ENCODE measurements at regions not wholly inside any gene's neighbourhood (a gene's known extent, or its start where the extent isn't known, plus 50 kb on each side); places are given as distances from the start of the nearest gene placed in this dataset.
A peak's percentile ranks its signal among the peaks of the same experiment; 100 is the strongest.

DNA sequence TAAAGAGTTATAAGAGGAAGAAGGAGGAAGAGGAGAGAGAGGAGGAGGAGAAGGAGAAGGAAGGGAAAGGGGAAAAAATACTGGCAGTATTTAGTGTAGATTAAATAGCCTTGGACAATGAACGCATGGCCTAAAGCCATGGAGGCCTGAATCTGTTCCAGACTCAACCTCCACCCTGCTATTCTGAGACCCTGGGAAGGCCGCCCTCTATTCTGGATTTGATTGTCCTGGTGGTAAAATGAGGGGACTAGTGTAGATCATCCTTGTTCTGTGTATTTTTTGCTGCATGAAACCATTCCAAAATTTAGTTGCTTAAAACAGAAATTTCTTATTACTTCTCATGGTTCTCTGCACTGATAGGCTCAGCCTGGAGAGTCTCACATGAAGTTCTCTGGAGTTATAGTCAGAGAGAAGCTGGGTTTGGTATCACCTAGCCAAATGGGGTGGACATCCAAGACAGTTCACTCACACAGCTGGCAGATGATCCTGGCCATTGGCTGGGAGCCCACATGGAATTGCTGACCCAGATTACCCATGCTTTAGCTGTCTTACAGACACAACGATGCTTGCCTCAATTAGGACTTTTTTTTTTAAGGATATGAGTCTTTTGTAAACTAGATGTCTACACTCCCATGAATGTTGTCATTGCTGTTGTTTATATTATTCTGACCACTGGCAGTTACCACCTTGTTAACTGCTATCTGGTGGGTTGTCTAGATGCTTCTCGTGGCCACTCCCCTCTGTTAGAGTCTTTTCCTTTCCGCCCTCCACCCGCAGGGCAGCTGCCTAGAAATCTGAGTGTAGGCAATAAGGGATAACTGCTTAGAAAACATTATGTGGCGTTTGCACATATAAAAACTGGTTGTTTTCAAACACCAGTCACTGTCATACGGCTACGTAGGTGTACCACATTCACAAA, 149.9 kb downstream of the SST start:
- H3K4me2 ChIP-seq: no peak overlapping the region
- ATAC-seq: no peak
- H3K27ac Mint-ChIP-seq: peak overlapping the region; percentile 11; the same call in 1 of the 2 replicates

More for the DNA sequence above, 149.9 kb downstream of the SST start:
- no peak overlapping the region; the same call in 2 of the 3 replicates for H3K4me3 Mint-ChIP-seq
- Histone ChIP-seq H4K20me1 (replicated peaks; ENCODE audit: insufficient read depth) (no peaks in the 10 kb centered on the region), H3K27ac (ENCODE audit: low read depth) (0 out of 2 replicates have a peak overlapping the region, but pooled peaks have one; percentile 1), H3K79me2 (replicated peaks; ENCODE audit: insufficient read depth) (no peaks in the 10 kb centered on the region), H3K4me3 (no peak overlapping the region), H3K27me3 (ENCODE audit: insufficient read depth) (no peaks in the 10 kb centered on the region), H3K9me2 (ENCODE audit: insufficient read depth) (peaks cover 16% of the 10 kb centered on the region; the same call in 1 of the 2 replicates), H3F3A (replicated peaks; ENCODE audit: low read depth) (no peaks in the 10 kb centered on the region; the same call in 1 of the 2 replicates), H3K4me1 (ENCODE audit: insufficient read depth) (peaks cover 17% of the 10 kb centered on the region), H3K36me3 (ENCODE audit: insufficient read depth) (no peaks in the 10 kb centered on the region), H2AFZ (no peak overlapping the region)
- TF ChIP-seq ETS1 (IDR thresholded peaks at IDR 0.05): no peak
- TF ChIP-seq ZNF114 (CRISPR knock-in tag; IDR thresholded peaks at IDR 0.05): no peak
- no peak for TF ChIP-seq EZH2phosphoT487 (IDR thresholded peaks at IDR 0.05; ENCODE audit: unreplicated experiment)
- no peak for TF ChIP-seq NANOG (IDR thresholded peaks at IDR 0.05; ENCODE audit: borderline replicate concordance)
- no peak for TF ChIP-seq REST (IDR thresholded peaks at IDR 0.05; ENCODE audit: unreplicated experiment)
- no peak for TF ChIP-seq JUNB (IDR thresholded peaks at IDR 0.05; ENCODE audit: unreplicated experiment)
- no peak for TF ChIP-seq STAT1 (IDR thresholded peaks at IDR 0.05; ENCODE audit: unreplicated experiment)
- no peak for TF ChIP-seq ZNF462 (CRISPR knock-in tag; IDR thresholded peaks at IDR 0.05)
- TF ChIP-seq ZNF331 (CRISPR knock-in tag; IDR thresholded peaks at IDR 0.05; ENCODE audit: low read depth): no peak
- no peak for TF ChIP-seq EZH2 (IDR thresholded peaks at IDR 0.05; ENCODE audit: low read depth, unreplicated experiment)
- TF ChIP-seq, protein P1, sequence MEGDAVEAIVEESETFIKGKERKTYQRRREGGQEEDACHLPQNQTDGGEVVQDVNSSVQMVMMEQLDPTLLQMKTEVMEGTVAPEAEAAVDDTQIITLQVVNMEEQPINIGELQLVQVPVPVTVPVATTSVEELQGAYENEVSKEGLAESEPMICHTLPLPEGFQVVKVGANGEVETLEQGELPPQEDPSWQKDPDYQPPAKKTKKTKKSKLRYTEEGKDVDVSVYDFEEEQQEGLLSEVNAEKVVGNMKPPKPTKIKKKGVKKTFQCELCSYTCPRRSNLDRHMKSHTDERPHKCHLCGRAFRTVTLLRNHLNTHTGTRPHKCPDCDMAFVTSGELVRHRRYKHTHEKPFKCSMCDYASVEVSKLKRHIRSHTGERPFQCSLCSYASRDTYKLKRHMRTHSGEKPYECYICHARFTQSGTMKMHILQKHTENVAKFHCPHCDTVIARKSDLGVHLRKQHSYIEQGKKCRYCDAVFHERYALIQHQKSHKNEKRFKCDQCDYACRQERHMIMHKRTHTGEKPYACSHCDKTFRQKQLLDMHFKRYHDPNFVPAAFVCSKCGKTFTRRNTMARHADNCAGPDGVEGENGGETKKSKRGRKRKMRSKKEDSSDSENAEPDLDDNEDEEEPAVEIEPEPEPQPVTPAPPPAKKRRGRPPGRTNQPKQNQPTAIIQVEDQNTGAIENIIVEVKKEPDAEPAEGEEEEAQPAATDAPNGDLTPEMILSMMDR (conservative IDR thresholded peaks at IDR 0.05; ENCODE audit: low read depth in 2 of 2): no peak
- TF ChIP-seq CREB1 (CRISPR knock-in tag; IDR thresholded peaks at IDR 0.05; ENCODE audit: low read depth): no peak
- no peak for TF ChIP-seq POLR2AphosphoS5 (IDR thresholded peaks at IDR 0.05; ENCODE audit: low read depth)
- peaks cover 3% of the 10 kb centered on the region; the same call in 1 of the 3 replicates for H3K36me3 Mint-ChIP-seq (ENCODE audit: low read depth)
- no peak for DNase-seq (ENCODE audit: low spot score)
- peaks cover 2% of the 10 kb centered on the region for H3K27me3 Mint-ChIP-seq (ENCODE audit: insufficient read depth, low read depth, poor library complexity)
- H3K9me3 Mint-ChIP-seq: no peaks in the 10 kb centered on the region; the same call in 2 of the 3 replicates
- H3K4me1 Mint-ChIP-seq: peaks cover 28% of the 10 kb centered on the region

Data from GM23338 (cell line).